ENCODE measurements at regions not wholly inside any gene's neighbourhood (a gene's known extent, or its start where the extent isn't known, plus 50 kb on each side); places are given as distances from the start of the nearest gene placed in this dataset.

GRCh38 chr1:189522441-189522840 lies 955.2 kb downstream of the BRINP3 start:
- TF ChIP-seq CTCF (conservative IDR thresholded peaks at IDR 0.05) (no peak), EZH2 (IDR thresholded peaks at IDR 0.05; ENCODE audit: low read depth) (no peak)

All from PC-9 (cell line).